ENCODE measurements at regions not wholly inside any gene's neighbourhood (a gene's known extent, or its start where the extent isn't known, plus 50 kb on each side); places are given as distances from the start of the nearest gene placed in this dataset.

DNA sequence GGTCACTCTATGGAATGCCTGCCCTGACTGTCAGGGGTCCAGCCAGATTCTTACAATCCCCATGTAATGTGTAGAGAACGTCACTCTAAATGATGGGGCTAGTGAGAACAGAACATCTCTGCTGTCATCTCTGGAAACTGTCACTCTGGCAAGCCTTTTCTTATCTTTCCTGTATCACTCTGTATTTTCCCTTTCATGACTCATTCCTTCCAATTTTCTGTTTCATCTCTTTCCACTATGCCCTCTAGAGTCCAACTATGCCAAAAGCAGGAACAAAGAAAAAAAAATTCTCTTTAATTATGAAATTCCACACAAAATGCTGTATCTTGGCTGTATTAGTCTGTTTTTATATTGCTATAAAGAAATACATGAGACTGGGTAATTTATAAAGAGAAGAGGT lies 608.8 kb downstream of the ADCYAP1 start:
- TF ChIP-seq POLR2A (IDR thresholded peaks at IDR 0.05; ENCODE audit: low read depth, low read length) (no peak), TAF1 (IDR thresholded peaks at IDR 0.05; ENCODE audit: low read depth, low read length) (no peak), POLR2AphosphoS5 (IDR thresholded peaks at IDR 0.05; ENCODE audit: low read depth, low read length) (no peak), POU2F2 (IDR thresholded peaks at IDR 0.05; ENCODE audit: low read depth, low read length) (no peak)

All from GM12891 (cell line).